ENCODE measurements at regions not wholly inside any gene's neighbourhood (a gene's known extent, or its start where the extent isn't known, plus 50 kb on each side); places are given as distances from the start of the nearest gene placed in this dataset.

- no peak overlapping the region for H4K91ac ChIP-seq (ENCODE audit: insufficient read length, low read depth, low read length)
- Mint-ChIP-seq H3K9me3 (no peaks in the 10 kb centered on the region), H3K36me3 (ENCODE audit: insufficient read depth in 1 of 3, low read depth in 3 of 3) (no peaks in the 10 kb centered on the region), H3K4me3 (no peak overlapping the region), H3K4me1 (peaks cover 0 to 4% of the 10 kb centered on the region in 2 experiments; a peak in 1 of 4 replicates), H3K27me3 (ENCODE audit: low read depth) (no peaks in the 10 kb centered on the region), H3K27ac (no peak overlapping the region)
- no peak overlapping the region for H3K27ac ChIP-seq (ENCODE audit: insufficient read length, low read depth, low read length)
- no peak overlapping the region for H3T11ph ChIP-seq (ENCODE audit: low read length)
- H3K79me2 ChIP-seq (ENCODE audit: insufficient read depth, low read length), result no peaks in the 10 kb centered on the region
- no peak overlapping the region for H2BK5ac ChIP-seq (ENCODE audit: insufficient read length, low read length)
- TF ChIP-seq, protein P1, sequence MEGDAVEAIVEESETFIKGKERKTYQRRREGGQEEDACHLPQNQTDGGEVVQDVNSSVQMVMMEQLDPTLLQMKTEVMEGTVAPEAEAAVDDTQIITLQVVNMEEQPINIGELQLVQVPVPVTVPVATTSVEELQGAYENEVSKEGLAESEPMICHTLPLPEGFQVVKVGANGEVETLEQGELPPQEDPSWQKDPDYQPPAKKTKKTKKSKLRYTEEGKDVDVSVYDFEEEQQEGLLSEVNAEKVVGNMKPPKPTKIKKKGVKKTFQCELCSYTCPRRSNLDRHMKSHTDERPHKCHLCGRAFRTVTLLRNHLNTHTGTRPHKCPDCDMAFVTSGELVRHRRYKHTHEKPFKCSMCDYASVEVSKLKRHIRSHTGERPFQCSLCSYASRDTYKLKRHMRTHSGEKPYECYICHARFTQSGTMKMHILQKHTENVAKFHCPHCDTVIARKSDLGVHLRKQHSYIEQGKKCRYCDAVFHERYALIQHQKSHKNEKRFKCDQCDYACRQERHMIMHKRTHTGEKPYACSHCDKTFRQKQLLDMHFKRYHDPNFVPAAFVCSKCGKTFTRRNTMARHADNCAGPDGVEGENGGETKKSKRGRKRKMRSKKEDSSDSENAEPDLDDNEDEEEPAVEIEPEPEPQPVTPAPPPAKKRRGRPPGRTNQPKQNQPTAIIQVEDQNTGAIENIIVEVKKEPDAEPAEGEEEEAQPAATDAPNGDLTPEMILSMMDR (conservative IDR thresholded peaks at IDR 0.05), result no peak
- no peak overlapping the region for H4K5ac ChIP-seq (ENCODE audit: insufficient read length, low read depth, low read length)
- no peak overlapping the region for H3K56ac ChIP-seq (ENCODE audit: insufficient read length, low read depth, low read length)
- no peaks in the 10 kb centered on the region for H3K23me2 ChIP-seq (ENCODE audit: insufficient read length, low read depth, low read length, poor library complexity, severe bottlenecking)
- no CpG with 5 or more reads among the region's 2 CpGs for WGBS (ENCODE audit: extremely low coverage, insufficient read length, low lambda C conversion rate)
- no peak overlapping the region for H4K8ac ChIP-seq (replicated peaks; ENCODE audit: insufficient read length, low read depth, low read length)
- H2BK120ac ChIP-seq (ENCODE audit: low read depth, low read length, poor library complexity, severe bottlenecking), result no peak overlapping the region
- no peak for DNase-seq
- H3K14ac ChIP-seq (ENCODE audit: insufficient read depth, low read length), result no peak overlapping the region
- no peak overlapping the region for H3K4me2 ChIP-seq (ENCODE audit: insufficient read depth, insufficient read length, low read length)
- H3K4ac ChIP-seq (ENCODE audit: low read depth, low read length), result no peak overlapping the region
- H3K4me1 ChIP-seq (ENCODE audit: insufficient read depth, low read length), result no peaks in the 10 kb centered on the region
- H3K18ac ChIP-seq (ENCODE audit: insufficient read length, low read depth, low read length), result no peak overlapping the region
- no peak overlapping the region for H2BK15ac ChIP-seq (ENCODE audit: low read depth, low read length)
- H3K9ac ChIP-seq (ENCODE audit: extremely low read depth, insufficient read length, low read length), result no peak overlapping the region
- no peaks in the 10 kb centered on the region for H4K20me1 ChIP-seq (ENCODE audit: control insufficient read depth, insufficient read depth, insufficient read length)
- no peak overlapping the region for H2BK20ac ChIP-seq (ENCODE audit: low read depth, low read length, poor library complexity, severe bottlenecking)
- no peaks in the 10 kb centered on the region for H3K27me3 ChIP-seq (ENCODE audit: insufficient read depth, low read length)
- H3K23ac ChIP-seq (ENCODE audit: insufficient read length, low read depth, low read length), result no peak overlapping the region
- H2AK5ac ChIP-seq (ENCODE audit: insufficient read length, low read length), result no peak overlapping the region
- no peak overlapping the region for H2BK12ac ChIP-seq (ENCODE audit: insufficient read length, low read depth, low read length)
- H2AFZ ChIP-seq (ENCODE audit: low read length), result no peak overlapping the region
- H3K9me3 ChIP-seq (ENCODE audit: control insufficient read depth, low read depth, low read length), result no peaks in the 10 kb centered on the region
- no peaks in the 10 kb centered on the region for H3K79me1 ChIP-seq (ENCODE audit: insufficient read depth, low read depth, low read length, poor library complexity, severe bottlenecking)
Measured at GRCh38 chr5:18090177-18090576, 455.9 kb downstream of the TAF11L14 start.

Data from H9 (cell line).